Transverse colon (tissue), 4 donors: ENCODE measurements at regions not wholly inside any gene's neighbourhood (a gene's known extent, or its start where the extent isn't known, plus 50 kb on each side); places are given as distances from the start of the nearest gene placed in this dataset.

Experiments used
- DNase-seq: peaks from one replicate; pipeline ENCODE4 v3.0.0-alpha.2; 2019
- H3K27ac ChIP-seq, 4 donors: fragments of 200-600 bp; sonication (generic); 2 replicates each; pipeline ENCODE4 v1.5.1; 2016 to 2018; ENCODE audit warnings: inconsistent platforms in 4 of 4
- H3K27me3 ChIP-seq: fragments of 200-600 bp; sonication (generic); 2 replicates; pipeline ENCODE4 v1.5.1; 2017; ENCODE audit warnings: inconsistent platforms
- H3K36me3 ChIP-seq, 4 donors: fragments of 200-600 bp; sonication (generic); 2 replicates each; pipeline ENCODE4 v1.5.1; 2017 to 2019; ENCODE audit warnings: inconsistent platforms in 4 of 4
- H3K4me1 ChIP-seq, 4 donors: fragments of 200-600 bp; sonication (generic); 2 replicates each; pipeline ENCODE4 v1.5.1; 2017 to 2020; ENCODE audit warnings: inconsistent platforms in 4 of 4
- H3K4me3 ChIP-seq, 4 donors: fragments of 200-600 bp; sonication (generic); 1 replicate in 1 of 4; 2 replicates in 3 of 4; pipeline versions ENCODE4 v1.5.1 to v1.6.1; 2017 to 2019; ENCODE audit warnings: inconsistent platforms in 4 of 4
- H3K9me3 ChIP-seq, 2 donors: fragments of 200-600 bp; sonication (generic); 2 replicates each; pipeline ENCODE4 v1.5.1; 2017 to 2019; ENCODE audit warnings: inconsistent platforms in 2 of 2
- EP300 ChIP-seq: sonication (generic); formaldehyde crosslinking; IDR thresholded peaks from one replicate; pipeline ENCODE4 v1.6.1; 2017; ENCODE audit warnings: antibody characterized with exemption, low read depth
- POLR2A ChIP-seq: fragments of 450-650 bp; IDR thresholded peaks from one replicate; pipeline ENCODE4 v1.6.1; 2016; ENCODE audit warnings: antibody characterized with exemption, mild to moderate bottlenecking, moderate library complexity
- POLR2AphosphoS5 ChIP-seq, 3 donors: sonication (generic); formaldehyde crosslinking; IDR thresholded peaks; one replicate each; pipeline ENCODE4 v1.6.1; 2016; ENCODE audit warnings: antibody characterized with exemption in 3 of 3
- WGBS, 2 donors: methylation state at CpG; one replicate each; pipeline ENCODE4 v1.1.5; 2018; ENCODE audit warnings: low coverage in 1 of 2; 5-methylcytosine and 5-hydroxymethylcytosine counted together
- in situ Hi-C, 4 donors: fragments of 200-750 bp; cut with MboI; loops; one replicate each; pipeline versions ENCODE4 v1.15.0 to v1.15.1; 2017; ENCODE audit warnings: low sequenced_read_pairs in 3 of 4, low pct_ligation_motif_present in 1 of 4, low pct_unique_long_range_greater_than_20kb in 1 of 4
- intact Hi-C: fragments of 100-400 bp; cut with DNase I; formaldehyde crosslinking; loops from one replicate; pipeline ENCODE4 v1.15.1; 2023; ENCODE audit warnings: low total_unique reads
- TF ChIP-seq, protein P1 (sequence below), 5 experiments: fragments of 200-600 bp in 3 of 5; fragments of 450-650 bp in 2 of 5; sonication (generic) in 3 of 5; IDR thresholded peaks; 1 replicate in 2 of 5; 2 replicates in 3 of 5; pipeline ENCODE4 v1.5.1; 2016 to 2017; ENCODE audit warnings: antibody characterized with exemption in 5 of 5, inconsistent platforms in 3 of 5, mild to moderate bottlenecking in 2 of 5, moderate library complexity in 1 of 5

DNA sequence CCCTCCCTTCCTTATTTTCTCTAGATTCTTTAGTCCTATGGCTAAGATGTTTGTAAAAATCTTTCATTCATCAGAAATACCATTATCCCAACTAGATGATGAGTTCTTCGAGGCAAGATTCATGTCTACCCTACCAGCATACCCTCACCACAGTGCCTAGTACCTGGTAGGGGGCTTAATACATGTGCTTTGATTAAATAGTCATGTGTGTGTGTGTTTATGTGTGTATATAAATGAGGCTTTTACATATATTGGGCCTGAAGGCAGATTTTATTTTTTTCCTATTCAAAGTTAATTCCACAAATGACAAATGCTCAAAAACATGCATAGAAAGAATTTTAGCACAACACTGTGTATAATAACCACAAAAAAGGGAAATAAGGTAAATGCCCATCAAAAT is 193.0 kb upstream of the IRX3 start:
- WGBS, 2 donors, result 78 to 90% methylated on average over 1 of the region's 1 CpG
- no peak for DNase-seq

GRCh38 chr16:54477714-54478113 is 191.1 kb upstream of the IRX3 start:
- no peaks in the 10 kb centered on the region for H3K9me3 ChIP-seq
- DNase-seq, result no peak
- no peak overlapping the region for H3K4me3 ChIP-seq
- 75 to 89% methylated on average over 5 to 6 of the region's 6 CpGs for WGBS, 2 donors
- H3K4me1 ChIP-seq, result no peaks in the 10 kb centered on the region
- in situ Hi-C loops, result no loop called here
- H3K27ac ChIP-seq, result no peak overlapping the region
- intact Hi-C loops, result no loop called here
- H3K27me3 ChIP-seq, result no peaks in the 10 kb centered on the region
- TF ChIP-seq POLR2AphosphoS5 (IDR thresholded peaks at IDR 0.05) (no peak), POLR2A (no peak), EP300 (no peak)
- TF ChIP-seq, protein P1, sequence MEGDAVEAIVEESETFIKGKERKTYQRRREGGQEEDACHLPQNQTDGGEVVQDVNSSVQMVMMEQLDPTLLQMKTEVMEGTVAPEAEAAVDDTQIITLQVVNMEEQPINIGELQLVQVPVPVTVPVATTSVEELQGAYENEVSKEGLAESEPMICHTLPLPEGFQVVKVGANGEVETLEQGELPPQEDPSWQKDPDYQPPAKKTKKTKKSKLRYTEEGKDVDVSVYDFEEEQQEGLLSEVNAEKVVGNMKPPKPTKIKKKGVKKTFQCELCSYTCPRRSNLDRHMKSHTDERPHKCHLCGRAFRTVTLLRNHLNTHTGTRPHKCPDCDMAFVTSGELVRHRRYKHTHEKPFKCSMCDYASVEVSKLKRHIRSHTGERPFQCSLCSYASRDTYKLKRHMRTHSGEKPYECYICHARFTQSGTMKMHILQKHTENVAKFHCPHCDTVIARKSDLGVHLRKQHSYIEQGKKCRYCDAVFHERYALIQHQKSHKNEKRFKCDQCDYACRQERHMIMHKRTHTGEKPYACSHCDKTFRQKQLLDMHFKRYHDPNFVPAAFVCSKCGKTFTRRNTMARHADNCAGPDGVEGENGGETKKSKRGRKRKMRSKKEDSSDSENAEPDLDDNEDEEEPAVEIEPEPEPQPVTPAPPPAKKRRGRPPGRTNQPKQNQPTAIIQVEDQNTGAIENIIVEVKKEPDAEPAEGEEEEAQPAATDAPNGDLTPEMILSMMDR (IDR thresholded peaks at IDR 0.05), result no peak
- no peaks in the 10 kb centered on the region for H3K36me3 ChIP-seq

More for the DNA sequence above, 193.0 kb upstream of the IRX3 start:
- Histone ChIP-seq H3K9me3 (no peaks in the 10 kb centered on the region), H3K27ac (no peak overlapping the region), H3K27me3 (no peaks in the 10 kb centered on the region), H3K36me3 (no peaks in the 10 kb centered on the region), H3K4me1 (no peaks in the 10 kb centered on the region), H3K4me3 (no peak overlapping the region)
- in situ Hi-C loops, result no loop called here
- TF ChIP-seq POLR2AphosphoS5 (IDR thresholded peaks at IDR 0.05) (no peak), EP300 (no peak)
- intact Hi-C loops, result no loop called here

GRCh38 chr16:54475019-54475601 is 188.5 kb upstream of the IRX3 start:
- in situ Hi-C loops (no loop called here), intact Hi-C loops (no loop called here)
- no peak overlapping the region for H3K4me3 ChIP-seq
- H3K27me3 ChIP-seq, result no peaks in the 10 kb centered on the region
- TF ChIP-seq, protein P1 (IDR thresholded peaks at IDR 0.05), result no peak
- TF ChIP-seq POLR2A (no peak), POLR2AphosphoS5 (IDR thresholded peaks at IDR 0.05) (no peak), EP300 (no peak)
- H3K4me1 ChIP-seq, result no peaks in the 10 kb centered on the region
- no peak for DNase-seq
- H3K9me3 ChIP-seq, result no peaks in the 10 kb centered on the region
- no peak overlapping the region for H3K27ac ChIP-seq
- WGBS, 2 donors, result 62 to 66% methylated on average over 5 of the region's 5 CpGs
- no peaks in the 10 kb centered on the region for H3K36me3 ChIP-seq

DNA sequence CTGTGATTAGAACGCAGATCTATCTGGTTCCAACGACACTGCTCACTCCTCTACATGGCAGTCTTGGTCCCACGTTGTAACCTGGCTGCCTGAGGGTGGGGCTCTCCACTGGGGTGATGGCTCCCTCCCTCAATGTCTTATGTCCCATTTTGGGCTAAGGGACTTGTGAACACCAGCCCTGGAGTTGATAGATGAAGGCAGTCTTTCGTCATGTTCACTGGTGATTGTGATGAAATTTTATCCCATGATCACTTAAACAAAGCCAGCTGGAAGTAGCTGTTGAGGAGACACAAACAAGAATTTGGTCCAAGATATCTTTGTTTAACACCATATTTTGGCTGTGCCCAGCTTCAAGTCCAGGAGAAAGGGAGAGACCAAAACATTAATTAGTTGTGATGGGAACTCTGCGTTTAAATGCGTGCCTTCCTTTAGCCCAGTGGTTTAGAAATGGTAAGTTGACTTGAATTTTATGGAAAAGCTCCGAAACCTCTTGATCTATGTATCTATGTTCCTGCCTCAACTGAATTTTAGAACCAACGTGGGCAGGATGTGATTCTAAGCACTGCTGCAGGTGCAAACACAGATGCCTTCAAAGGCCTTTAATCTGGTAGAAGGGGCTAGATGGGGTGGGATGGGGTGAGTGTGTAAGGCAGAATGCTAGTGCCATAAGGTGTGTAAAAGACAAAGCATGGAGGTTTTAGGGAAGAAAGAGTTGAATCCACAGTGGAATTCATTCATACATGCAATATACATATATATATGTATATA is 186.8 kb upstream of the IRX3 start:
- Histone ChIP-seq H3K4me1 (no peaks in the 10 kb centered on the region), H3K27me3 (no peaks in the 10 kb centered on the region), H3K4me3 (no peak overlapping the region), H3K27ac (no peak overlapping the region), H3K9me3 (no peaks in the 10 kb centered on the region), H3K36me3 (no peaks in the 10 kb centered on the region)
- no peak for DNase-seq
- WGBS, 2 donors, result 71 to 77% methylated on average over 8 of the region's 8 CpGs
- intact Hi-C loops (no loop called here), in situ Hi-C loops (no loop called here)
- TF ChIP-seq POLR2A (no peak), POLR2AphosphoS5 (IDR thresholded peaks at IDR 0.05) (peak in 2 of 3 donors; percentile 34 to 59), EP300 (no peak)
- TF ChIP-seq, protein P1 (IDR thresholded peaks at IDR 0.05), result no peak
